Upper lobe of left lung (tissue), 4 donors: ENCODE measurements at regions not wholly inside any gene's neighbourhood (a gene's known extent, or its start where the extent isn't known, plus 50 kb on each side); places are given as distances from the start of the nearest gene placed in this dataset.

Source experiments
- POLR2A ChIP-seq, 4 donors: fragments of 450-650 bp; IDR thresholded peaks; one replicate each; pipeline ENCODE4 v1.5.1; 2016 to 2017; ENCODE audit warnings: antibody characterized with exemption in 4 of 4, mild to moderate bottlenecking in 2 of 4
- POLR2AphosphoS5 ChIP-seq, 2 donors: sonication (generic); formaldehyde crosslinking; IDR thresholded peaks; one replicate each; pipeline ENCODE4 v1.5.1; 2017; ENCODE audit warnings: antibody characterized with exemption in 2 of 2
- TF ChIP-seq, protein P1 (sequence below), 6 experiments: fragments of 450-650 bp in 4 of 6; fragments of 200-600 bp in 2 of 6; sonication (generic) in 2 of 6; IDR thresholded peaks; one replicate each; pipeline ENCODE4 v1.5.1; 2016 to 2019; ENCODE audit warnings: antibody characterized with exemption in 6 of 6

DNA sequence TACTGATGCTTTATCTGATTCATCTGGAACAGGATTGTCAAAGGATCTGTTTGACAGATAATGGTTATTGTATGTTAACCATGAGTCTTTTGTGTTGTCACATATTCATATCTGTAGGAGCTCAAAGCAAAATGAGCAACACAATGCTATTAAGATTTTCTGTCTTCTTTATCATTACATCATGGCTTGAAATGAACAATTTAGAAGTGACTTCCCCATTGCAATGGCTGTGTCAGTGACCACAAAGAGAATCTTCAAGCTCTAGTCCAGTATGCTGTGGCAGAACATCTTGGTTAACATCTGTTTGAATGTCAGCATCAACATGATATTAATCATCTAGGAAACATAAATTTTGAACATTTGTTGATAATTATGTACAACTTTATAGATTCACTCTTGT lies 1148.5 kb downstream of the PLA2G4A start:
- TF ChIP-seq, protein P1, sequence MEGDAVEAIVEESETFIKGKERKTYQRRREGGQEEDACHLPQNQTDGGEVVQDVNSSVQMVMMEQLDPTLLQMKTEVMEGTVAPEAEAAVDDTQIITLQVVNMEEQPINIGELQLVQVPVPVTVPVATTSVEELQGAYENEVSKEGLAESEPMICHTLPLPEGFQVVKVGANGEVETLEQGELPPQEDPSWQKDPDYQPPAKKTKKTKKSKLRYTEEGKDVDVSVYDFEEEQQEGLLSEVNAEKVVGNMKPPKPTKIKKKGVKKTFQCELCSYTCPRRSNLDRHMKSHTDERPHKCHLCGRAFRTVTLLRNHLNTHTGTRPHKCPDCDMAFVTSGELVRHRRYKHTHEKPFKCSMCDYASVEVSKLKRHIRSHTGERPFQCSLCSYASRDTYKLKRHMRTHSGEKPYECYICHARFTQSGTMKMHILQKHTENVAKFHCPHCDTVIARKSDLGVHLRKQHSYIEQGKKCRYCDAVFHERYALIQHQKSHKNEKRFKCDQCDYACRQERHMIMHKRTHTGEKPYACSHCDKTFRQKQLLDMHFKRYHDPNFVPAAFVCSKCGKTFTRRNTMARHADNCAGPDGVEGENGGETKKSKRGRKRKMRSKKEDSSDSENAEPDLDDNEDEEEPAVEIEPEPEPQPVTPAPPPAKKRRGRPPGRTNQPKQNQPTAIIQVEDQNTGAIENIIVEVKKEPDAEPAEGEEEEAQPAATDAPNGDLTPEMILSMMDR (IDR thresholded peaks at IDR 0.05), result no peak
- TF ChIP-seq POLR2A (IDR thresholded peaks at IDR 0.05) (no peak), POLR2AphosphoS5 (IDR thresholded peaks at IDR 0.05) (no peak)
